ENCODE measurements at regions not wholly inside any gene's neighbourhood (a gene's known extent, or its start where the extent isn't known, plus 50 kb on each side); places are given as distances from the start of the nearest gene placed in this dataset.
"Not testable (repeated sequence)": the region's sequence is repeated elsewhere in the genome, so short reads cannot be mapped to it uniquely, and the experiment has no call there.

DNA sequence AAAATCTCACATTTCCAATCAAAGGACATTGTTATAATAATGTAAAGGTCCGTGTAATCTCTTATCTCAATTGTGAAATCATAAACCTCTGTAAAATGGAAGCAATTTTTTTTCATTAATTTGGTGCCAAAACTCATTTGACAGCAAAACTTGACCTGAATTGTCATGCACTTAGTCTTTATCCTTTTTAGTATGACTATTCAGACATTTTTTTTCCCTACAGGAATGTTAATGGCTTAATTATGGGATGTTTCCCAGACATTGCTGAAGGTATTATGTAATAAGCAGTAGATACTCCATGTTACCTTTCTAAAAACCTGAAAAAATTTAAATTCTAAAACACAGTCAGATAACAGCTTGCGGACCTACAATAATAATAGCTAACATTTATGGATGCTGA, 228.9 kb downstream of the LHFPL1 start:
- no peak for TF ChIP-seq GATA1 (IDR thresholded peaks at IDR 0.05; ENCODE audit: low read depth, low read length)
- TF ChIP-seq POLR2A (IDR thresholded peaks at IDR 0.05; ENCODE audit: low read length), result no peak
- DNase-seq, result no peak

- no peak for DNase-seq
- TF ChIP-seq POLR2A (IDR thresholded peaks at IDR 0.05; ENCODE audit: low read length), result no peak
- no peak for TF ChIP-seq GATA1 (IDR thresholded peaks at IDR 0.05; ENCODE audit: low read depth, low read length)
Measured at GRCh38 chrX:112440277-112440676, 239.5 kb downstream of the LHFPL1 start.

DNA sequence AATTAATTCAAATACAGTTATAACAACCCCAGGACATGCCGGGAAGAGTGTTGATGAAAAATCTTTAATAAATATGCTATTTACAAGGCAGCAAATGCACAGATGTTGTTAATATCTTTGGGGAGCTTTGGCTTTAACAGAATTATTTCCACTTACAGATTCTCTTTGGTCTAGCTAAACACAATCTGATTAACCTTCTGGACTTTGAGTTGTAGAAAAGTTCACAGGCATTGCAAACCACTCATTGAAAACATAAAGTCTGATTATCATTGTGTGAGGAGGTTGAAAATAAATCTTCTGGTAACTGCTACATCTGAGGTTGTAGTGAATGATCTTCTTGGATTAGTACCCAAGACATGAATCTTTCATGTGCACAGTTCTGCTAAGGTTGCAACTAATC, 255.6 kb downstream of the LHFPL1 start:
- TF ChIP-seq POLR2A (IDR thresholded peaks at IDR 0.05; ENCODE audit: low read length) (no peak), GATA1 (IDR thresholded peaks at IDR 0.05; ENCODE audit: low read depth, low read length) (no peak)
- DNase-seq, result no peak

DNA sequence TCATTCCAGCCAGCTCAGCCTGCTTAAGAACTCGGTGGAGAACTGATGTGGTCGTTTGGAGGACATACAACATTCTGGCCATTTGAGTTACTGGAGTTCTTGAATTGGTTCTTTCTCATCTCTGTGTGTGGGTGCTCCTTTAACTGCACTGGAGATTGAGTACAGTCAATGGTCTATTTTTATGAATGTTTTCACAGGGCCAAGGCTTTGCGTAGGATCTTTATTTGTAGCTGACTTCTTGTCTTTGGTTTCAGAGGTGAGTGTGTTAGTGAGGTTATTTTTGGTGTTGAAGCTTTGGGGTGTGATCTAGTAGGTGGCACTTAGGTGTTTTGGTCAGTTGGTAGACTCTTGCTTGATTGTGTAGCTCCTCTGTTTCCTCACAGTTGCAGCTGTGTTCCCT, 288.4 kb downstream of the LHFPL1 start:
- TF ChIP-seq POLR2A (IDR thresholded peaks at IDR 0.05; ENCODE audit: low read length), result no peak
- TF ChIP-seq GATA1 (IDR thresholded peaks at IDR 0.05; ENCODE audit: low read depth, low read length), result no peak

GRCh38 chrX:112381649-112382298, 298.0 kb downstream of the LHFPL1 start:
- not testable (repeated sequence) for DNase-seq

More for the DNA sequence above, 288.4 kb downstream of the LHFPL1 start:
- DNase-seq, result no peak

DNA sequence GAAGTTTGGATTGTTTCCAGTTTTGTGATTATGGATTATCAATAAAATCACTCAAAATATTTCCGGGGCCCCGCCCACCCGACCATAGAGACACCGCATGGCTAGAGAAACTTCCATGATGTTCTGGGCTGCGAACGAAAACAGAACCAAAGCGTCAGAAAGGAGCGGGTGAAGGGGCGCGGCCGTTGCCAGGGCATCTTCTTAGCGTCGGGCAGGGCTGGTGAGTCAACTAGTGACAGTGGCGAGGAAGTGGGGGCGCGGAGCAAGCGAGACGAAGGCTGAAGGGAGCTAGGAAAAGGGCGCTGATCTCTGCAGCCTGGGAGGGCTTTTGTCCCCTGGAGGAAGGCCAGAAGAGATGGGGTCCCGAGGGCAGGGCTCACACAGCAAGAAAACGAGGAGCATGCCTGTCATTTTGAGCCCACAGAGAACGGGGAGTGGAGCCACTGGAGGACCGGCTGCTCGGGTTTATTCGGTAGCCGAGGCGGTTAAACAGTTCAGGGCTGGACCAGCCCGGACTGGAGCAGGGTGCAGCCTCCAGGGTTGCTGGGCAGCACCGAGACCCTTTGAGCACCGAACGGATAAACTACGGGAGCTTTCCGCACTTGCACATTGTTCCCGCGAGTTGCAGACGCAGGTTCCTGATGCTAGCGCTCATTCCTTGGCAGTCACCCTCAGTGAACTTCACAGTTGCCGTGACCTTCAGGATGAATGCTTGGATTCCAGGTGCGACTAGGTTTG, 298.1 kb upstream of the TRPC5 start:
- no peak for DNase-seq
- TF ChIP-seq GATA1 (IDR thresholded peaks at IDR 0.05; ENCODE audit: low read depth, low read length) (no peak), POLR2A (IDR thresholded peaks at IDR 0.05; ENCODE audit: low read length) (no peak)

GRCh38 chrX:112377481-112377880, 294.9 kb upstream of the TRPC5 start:
- TF ChIP-seq GATA1 (IDR thresholded peaks at IDR 0.05; ENCODE audit: low read depth, low read length) (no peak), POLR2A (IDR thresholded peaks at IDR 0.05; ENCODE audit: low read length) (no peak)
- DNase-seq, result no peak

DNA sequence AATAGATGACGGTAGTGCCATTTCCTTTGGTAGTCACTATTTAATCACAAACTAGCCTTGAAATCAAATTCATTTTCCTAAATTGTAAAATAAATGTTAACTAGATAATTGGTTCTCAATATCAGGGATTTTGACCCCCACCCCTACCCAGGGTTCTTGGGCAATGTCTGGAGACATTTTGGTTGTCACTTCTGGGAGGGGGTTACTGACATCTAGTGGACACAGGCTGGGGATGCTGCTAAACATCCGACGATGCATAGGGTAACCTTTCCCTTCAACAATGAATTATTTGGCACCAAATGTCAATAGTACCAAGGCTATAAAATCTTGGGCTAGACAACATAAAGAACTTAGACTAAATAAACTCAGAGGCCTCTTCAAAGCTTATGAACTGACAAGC, 285.8 kb upstream of the TRPC5 start:
- TF ChIP-seq POLR2A (IDR thresholded peaks at IDR 0.05; ENCODE audit: low read length) (no peak), GATA1 (IDR thresholded peaks at IDR 0.05; ENCODE audit: low read depth, low read length) (no peak)
- DNase-seq, result no peak

- no peak for DNase-seq
- TF ChIP-seq POLR2A (IDR thresholded peaks at IDR 0.05; ENCODE audit: low read length), result no peak
- TF ChIP-seq GATA1 (IDR thresholded peaks at IDR 0.05; ENCODE audit: low read depth, low read length), result no peak
Measured at GRCh38 chrX:112367065-112367464, 284.5 kb upstream of the TRPC5 start.

GRCh38 chrX:112359906-112360305, 277.3 kb upstream of the TRPC5 start:
- TF ChIP-seq POLR2A (IDR thresholded peaks at IDR 0.05; ENCODE audit: low read length) (no peak), GATA1 (IDR thresholded peaks at IDR 0.05; ENCODE audit: low read depth, low read length) (no peak)
- no peak for DNase-seq

DNA sequence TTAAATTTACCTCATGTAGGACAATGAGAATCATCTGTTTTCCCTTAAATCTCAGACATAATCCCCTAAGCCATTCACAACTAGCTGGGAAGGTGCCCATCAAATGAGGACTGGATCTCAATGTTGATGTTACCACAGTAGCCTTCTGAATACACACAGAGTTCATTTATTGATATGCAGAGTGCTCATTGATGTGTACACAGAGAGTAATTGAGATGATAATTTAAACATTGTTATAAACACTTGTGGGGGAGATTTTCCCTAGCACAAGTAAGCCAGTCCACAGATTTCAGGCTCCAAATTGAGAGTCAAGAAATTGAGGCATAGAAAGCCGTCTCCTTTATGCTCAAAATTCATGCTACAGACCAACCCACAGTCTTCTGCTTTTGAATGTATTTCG, 273.4 kb upstream of the TRPC5 start:
- TF ChIP-seq POLR2A (IDR thresholded peaks at IDR 0.05; ENCODE audit: low read length) (no peak), GATA1 (IDR thresholded peaks at IDR 0.05; ENCODE audit: low read depth, low read length) (no peak)
- DNase-seq, result no peak

DNA sequence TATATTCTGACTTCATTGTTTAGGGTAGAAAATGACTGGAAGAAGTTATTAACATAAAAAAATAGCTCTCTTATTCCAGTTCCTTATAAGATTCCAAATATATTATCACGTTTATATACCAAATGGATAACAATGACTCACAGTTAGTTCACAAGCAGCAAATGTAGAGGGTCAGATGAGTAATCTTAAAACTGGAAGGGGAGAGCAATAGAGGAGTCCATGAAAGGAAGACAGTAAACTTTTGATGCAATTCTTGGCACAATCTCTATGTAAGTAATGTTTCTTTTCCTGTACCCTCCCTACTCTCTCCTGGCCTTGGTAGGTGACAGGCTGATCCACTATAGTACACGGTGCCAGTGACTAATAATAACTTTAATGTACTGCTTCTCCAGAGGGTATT, 259.0 kb upstream of the TRPC5 start:
- no peak for DNase-seq
- TF ChIP-seq POLR2A (IDR thresholded peaks at IDR 0.05; ENCODE audit: low read length) (no peak), GATA1 (IDR thresholded peaks at IDR 0.05; ENCODE audit: low read depth, low read length) (no peak)

GRCh38 chrX:112313201-112313600, 230.6 kb upstream of the TRPC5 start:
- no peak for TF ChIP-seq POLR2A (IDR thresholded peaks at IDR 0.05; ENCODE audit: low read length)
- TF ChIP-seq GATA1 (IDR thresholded peaks at IDR 0.05; ENCODE audit: low read depth, low read length), result no peak
- DNase-seq, result no peak

GRCh38 chrX:112306027-112306426, 223.5 kb upstream of the TRPC5 start:
- TF ChIP-seq POLR2A (IDR thresholded peaks at IDR 0.05; ENCODE audit: low read length) (no peak), GATA1 (IDR thresholded peaks at IDR 0.05; ENCODE audit: low read depth, low read length) (no peak)
- DNase-seq, result no peak

GRCh38 chrX:112279940-112280339, 197.4 kb upstream of the TRPC5 start:
- TF ChIP-seq POLR2A (IDR thresholded peaks at IDR 0.05; ENCODE audit: low read length), result no peak
- TF ChIP-seq GATA1 (IDR thresholded peaks at IDR 0.05; ENCODE audit: low read depth, low read length), result no peak
- DNase-seq, result no peak

Data from erythroblast (primary cell).